ENCODE measurements at regions not wholly inside any gene's neighbourhood (a gene's known extent, or its start where the extent isn't known, plus 50 kb on each side); places are given as distances from the start of the nearest gene placed in this dataset.

GRCh38 chr2:47234456-47234855, 58.1 kb upstream of the CALM2 start:
- DNase-seq = no peak

DNA sequence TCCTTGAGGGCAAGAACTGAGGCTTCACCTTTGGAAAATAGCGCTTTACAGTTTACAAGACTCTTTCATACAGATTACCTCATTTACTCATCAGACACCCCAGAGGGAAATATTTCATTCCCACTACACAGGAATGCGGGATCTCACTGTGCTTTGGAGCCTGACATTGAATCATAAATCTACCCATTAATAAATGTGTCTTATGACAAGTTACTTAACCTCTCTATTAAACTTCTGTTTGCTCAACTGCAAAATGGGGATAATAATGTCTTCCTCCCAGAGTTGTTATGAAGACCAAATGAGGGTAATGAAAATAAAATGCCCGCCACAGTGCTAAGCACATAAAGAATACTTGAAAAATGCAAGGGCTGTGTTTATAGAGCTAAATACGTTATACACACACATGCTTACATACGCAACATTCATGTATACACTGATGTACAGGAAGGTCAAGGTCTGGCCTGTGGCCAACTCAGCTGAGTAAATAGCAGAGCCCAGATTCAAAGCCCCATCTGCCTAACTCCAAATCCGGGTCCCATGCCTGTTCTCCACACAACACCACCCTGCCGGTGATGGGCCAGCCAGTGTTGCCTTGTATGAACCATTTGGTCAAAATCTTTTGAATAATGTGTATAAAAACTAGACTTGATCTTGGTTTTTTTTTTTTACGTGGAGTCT, 56.6 kb upstream of the CALM2 start:
- peak; percentile 82 for DNase-seq

DNA sequence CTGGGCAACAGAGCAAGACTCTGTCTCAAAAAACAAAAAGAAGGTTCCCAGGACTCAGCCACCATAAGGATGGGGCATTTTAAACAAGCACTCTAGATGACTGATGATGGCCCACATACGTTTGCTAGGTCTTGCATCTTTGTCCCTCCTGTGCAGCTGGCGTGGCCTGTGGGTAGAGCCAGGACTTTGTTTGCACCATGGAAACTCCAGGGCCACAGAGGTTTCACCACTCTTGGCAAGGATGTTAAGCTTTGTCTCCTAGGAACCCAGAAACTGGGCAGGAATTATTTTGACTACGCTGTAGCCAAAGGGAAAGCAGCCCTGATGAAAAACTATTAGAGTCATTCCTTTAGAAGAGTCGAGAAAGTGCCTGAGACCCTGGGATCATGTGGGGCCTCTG, 54.1 kb upstream of the CALM2 start:
- DNase-seq = no peak

DNA sequence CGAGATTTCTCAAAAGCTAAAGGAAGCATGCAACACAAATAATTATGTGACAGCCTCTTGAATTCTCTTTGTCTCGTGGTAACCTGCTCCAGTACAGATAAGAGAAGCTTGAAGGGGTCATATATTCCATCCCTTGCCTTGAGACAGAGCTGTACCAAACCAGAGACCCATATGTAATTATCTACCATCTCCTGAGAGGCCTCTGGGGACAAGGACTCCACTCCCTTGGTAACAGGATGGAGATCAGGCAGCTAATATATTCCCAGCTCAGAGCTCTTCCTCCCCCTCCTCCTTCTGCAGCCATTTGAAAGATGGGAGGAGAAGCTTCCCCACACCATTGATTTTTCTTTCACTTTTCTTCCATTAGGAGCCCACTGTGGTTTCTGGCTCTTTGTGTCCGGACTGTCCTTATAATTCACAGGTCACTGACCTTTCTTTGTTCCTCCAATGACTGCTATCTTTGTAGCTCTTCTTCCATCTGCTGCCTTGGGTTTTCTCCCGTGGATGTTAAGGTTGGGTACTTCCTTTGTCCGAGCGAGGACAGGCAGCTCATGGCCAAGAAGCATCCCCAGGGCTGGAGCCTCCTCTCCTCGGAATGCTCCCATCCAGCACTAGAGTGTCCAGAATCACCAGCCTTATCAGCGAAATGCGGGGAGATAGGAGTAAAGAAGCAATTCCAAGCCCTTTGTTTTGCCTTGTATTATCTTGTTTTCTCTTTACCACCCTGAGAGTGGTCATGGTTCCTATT, 51.4 kb upstream of the CALM2 start:
- peak; percentile 97 for DNase-seq

- DNase-seq = no peak
These were observed 50.6 kb upstream of the CALM2 start for GRCh38 chr2:47226923-47227220.

GRCh38 chr2:47226132-47226922, 50.0 kb upstream of the CALM2 start:
- peak; percentile 96 for DNase-seq
